ENCODE measurements at regions not wholly inside any gene's neighbourhood (a gene's known extent, or its start where the extent isn't known, plus 50 kb on each side); places are given as distances from the start of the nearest gene placed in this dataset.

DNA sequence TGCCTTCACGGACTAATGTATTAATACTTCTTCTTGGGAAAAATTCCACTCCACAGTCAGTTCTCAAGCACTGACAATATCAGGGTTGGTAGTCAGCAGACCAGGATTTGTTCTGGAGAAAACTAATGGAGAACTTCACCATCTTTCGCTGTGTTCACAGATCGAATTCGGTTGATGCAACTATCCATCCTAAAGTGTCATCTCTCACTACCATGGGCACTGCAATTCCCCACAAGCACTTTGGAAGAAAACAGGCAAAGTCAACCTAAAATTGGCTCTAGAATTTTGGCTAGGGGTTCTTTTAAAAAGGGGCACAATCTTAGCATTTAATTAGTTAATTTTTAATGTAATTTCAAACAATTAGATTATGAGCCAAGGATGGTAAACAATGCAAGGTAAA is 164.4 kb downstream of the HGF start:
- H3K9me3 Mint-ChIP-seq = no peaks in the 10 kb centered on the region
- TF ChIP-seq, protein P1, sequence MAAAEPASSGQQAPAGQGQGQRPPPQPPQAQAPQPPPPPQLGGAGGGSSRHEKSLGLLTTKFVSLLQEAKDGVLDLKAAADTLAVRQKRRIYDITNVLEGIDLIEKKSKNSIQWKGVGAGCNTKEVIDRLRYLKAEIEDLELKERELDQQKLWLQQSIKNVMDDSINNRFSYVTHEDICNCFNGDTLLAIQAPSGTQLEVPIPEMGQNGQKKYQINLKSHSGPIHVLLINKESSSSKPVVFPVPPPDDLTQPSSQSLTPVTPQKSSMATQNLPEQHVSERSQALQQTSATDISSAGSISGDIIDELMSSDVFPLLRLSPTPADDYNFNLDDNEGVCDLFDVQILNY (CRISPR knock-in tag; IDR thresholded peaks at IDR 0.05) = no peak
- TF ChIP-seq ZNF671 (CRISPR knock-in tag; IDR thresholded peaks at IDR 0.05) = no peak
- TF ChIP-seq, protein P2, sequence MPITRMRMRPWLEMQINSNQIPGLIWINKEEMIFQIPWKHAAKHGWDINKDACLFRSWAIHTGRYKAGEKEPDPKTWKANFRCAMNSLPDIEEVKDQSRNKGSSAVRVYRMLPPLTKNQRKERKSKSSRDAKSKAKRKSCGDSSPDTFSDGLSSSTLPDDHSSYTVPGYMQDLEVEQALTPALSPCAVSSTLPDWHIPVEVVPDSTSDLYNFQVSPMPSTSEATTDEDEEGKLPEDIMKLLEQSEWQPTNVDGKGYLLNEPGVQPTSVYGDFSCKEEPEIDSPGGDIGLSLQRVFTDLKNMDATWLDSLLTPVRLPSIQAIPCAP (CRISPR knock-in tag; IDR thresholded peaks at IDR 0.05) = no peak
- no peak overlapping the region for H3K4me3 Mint-ChIP-seq
- ATAC-seq = no peak
- POLR2A ChIA-PET = no interaction called here
- no peaks in the 10 kb centered on the region for H3K4me1 Mint-ChIP-seq
- no peaks in the 10 kb centered on the region for H3K36me3 Mint-ChIP-seq
- no peaks in the 10 kb centered on the region for H3K27me3 Mint-ChIP-seq (ENCODE audit: low read depth)
- no peak overlapping the region for H3K27ac Mint-ChIP-seq
- DNase-seq (ENCODE audit: low spot score) = no peak
- CTCF ChIA-PET = no interaction called here

DNA sequence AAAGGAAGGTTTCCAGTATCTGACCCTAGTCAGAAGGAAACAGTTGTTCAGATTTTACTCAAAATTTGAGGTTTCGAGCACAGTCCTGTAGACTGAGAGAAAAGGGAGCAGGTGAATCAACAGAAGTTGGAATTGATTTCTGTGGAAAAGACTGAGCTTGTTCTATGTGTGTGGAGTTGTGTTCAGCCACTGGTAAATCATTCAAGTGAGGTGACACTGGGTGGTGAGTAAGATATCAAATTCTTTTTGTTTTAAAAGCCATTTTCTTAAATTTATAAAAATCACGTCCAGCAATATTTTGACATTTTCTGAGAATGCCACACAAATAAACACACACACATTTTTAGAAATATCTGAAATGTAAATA is 165.1 kb downstream of the HGF start:
- CTCF ChIA-PET = interaction anchor here (1.3 kb wide), 1 partner anchor 105 kb away, joined by 4 read pairs; no protein-coding TSS in a partner anchor
- no peak overlapping the region for H3K27ac Mint-ChIP-seq
- no peaks in the 10 kb centered on the region; the same call in 1 of the 2 replicates for H3K4me1 Mint-ChIP-seq
- no peak for TF ChIP-seq SMAD3 (CRISPR knock-in tag; IDR thresholded peaks at IDR 0.05; ENCODE audit: borderline replicate concordance)
- TF ChIP-seq NFYB (CRISPR knock-in tag; conservative IDR thresholded peaks at IDR 0.05; ENCODE audit: low read depth) = no peak
- TF ChIP-seq OVOL2 (CRISPR knock-in tag; IDR thresholded peaks at IDR 0.05; ENCODE audit: borderline replicate concordance) = no peak
- TF ChIP-seq GRHL2 (CRISPR knock-in tag; IDR thresholded peaks at IDR 0.05; ENCODE audit: insufficient replicate concordance, severe bottlenecking) = no peak
- TF ChIP-seq MXD4 (CRISPR knock-in tag; IDR thresholded peaks at IDR 0.05; ENCODE audit: borderline replicate concordance) = no peak
- TF ChIP-seq, protein P1 (CRISPR knock-in tag; IDR thresholded peaks at IDR 0.05) = no peak
- H3K9me3 Mint-ChIP-seq = no peaks in the 10 kb centered on the region
- no peaks in the 10 kb centered on the region for H3K27me3 Mint-ChIP-seq (ENCODE audit: low read depth)
- no peak for DNase-seq (ENCODE audit: low spot score)
- POLR2A ChIA-PET = no interaction called here
- no peak for ATAC-seq
- no peak overlapping the region for H3K4me3 Mint-ChIP-seq
- no peaks in the 10 kb centered on the region for H3K36me3 Mint-ChIP-seq

DNA sequence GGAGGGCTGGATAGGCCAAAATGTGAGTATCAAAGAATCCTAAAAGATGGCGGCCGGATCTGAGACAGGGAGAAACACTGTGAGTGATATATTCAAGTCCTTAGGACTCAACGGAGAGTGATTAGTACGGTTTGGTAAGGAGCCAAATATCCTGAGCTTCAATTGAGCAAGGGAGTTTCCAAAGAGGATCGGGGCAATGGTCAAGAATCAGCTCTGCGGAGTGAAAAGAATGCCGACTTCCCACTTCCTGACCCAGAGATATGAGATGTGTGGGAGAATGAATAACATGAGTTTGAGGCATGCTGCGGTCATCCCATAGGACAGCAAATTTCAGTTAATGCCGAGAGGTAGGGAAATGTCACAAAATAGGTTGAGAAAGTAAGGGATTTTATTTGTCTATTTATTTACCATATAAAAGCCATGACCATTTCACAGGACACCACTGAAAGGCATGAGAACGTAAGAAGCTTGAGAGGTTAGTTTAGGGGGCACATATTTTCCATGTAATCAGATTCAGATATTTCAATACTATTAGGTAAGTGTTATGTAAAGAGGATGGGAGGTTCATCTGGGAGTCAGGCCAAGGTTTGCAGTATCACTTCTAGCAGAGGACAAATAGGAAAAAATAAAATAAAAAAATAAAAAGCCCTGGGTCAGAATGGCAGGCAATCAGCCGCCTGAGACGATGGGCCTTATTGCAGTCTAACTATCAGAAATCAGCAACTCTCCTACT is 165.6 kb downstream of the HGF start:
- H3K9me3 Mint-ChIP-seq = no peaks in the 10 kb centered on the region
- H3K4me1 Mint-ChIP-seq = no peaks in the 10 kb centered on the region; the same call in 1 of the 2 replicates
- no peaks in the 10 kb centered on the region for H3K36me3 Mint-ChIP-seq
- CTCF ChIA-PET = interaction anchor here (1.3 kb wide), 1 partner anchor 105 kb away, joined by 4 read pairs; no protein-coding TSS in a partner anchor
- no peak for DNase-seq (ENCODE audit: low spot score)
- no peak overlapping the region for H3K4me3 Mint-ChIP-seq
- TF ChIP-seq, protein P3, sequence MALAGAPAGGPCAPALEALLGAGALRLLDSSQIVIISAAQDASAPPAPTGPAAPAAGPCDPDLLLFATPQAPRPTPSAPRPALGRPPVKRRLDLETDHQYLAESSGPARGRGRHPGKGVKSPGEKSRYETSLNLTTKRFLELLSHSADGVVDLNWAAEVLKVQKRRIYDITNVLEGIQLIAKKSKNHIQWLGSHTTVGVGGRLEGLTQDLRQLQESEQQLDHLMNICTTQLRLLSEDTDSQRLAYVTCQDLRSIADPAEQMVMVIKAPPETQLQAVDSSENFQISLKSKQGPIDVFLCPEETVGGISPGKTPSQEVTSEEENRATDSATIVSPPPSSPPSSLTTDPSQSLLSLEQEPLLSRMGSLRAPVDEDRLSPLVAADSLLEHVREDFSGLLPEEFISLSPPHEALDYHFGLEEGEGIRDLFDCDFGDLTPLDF (CRISPR knock-in tag; IDR thresholded peaks at IDR 0.05) = no peak
- TF ChIP-seq HMGA2 (CRISPR knock-in tag; IDR thresholded peaks at IDR 0.05) = no peak
- no peak for TF ChIP-seq NR3C1 (CRISPR knock-in tag; conservative IDR thresholded peaks at IDR 0.05; ENCODE audit: low read depth)
- TF ChIP-seq, protein P4, sequence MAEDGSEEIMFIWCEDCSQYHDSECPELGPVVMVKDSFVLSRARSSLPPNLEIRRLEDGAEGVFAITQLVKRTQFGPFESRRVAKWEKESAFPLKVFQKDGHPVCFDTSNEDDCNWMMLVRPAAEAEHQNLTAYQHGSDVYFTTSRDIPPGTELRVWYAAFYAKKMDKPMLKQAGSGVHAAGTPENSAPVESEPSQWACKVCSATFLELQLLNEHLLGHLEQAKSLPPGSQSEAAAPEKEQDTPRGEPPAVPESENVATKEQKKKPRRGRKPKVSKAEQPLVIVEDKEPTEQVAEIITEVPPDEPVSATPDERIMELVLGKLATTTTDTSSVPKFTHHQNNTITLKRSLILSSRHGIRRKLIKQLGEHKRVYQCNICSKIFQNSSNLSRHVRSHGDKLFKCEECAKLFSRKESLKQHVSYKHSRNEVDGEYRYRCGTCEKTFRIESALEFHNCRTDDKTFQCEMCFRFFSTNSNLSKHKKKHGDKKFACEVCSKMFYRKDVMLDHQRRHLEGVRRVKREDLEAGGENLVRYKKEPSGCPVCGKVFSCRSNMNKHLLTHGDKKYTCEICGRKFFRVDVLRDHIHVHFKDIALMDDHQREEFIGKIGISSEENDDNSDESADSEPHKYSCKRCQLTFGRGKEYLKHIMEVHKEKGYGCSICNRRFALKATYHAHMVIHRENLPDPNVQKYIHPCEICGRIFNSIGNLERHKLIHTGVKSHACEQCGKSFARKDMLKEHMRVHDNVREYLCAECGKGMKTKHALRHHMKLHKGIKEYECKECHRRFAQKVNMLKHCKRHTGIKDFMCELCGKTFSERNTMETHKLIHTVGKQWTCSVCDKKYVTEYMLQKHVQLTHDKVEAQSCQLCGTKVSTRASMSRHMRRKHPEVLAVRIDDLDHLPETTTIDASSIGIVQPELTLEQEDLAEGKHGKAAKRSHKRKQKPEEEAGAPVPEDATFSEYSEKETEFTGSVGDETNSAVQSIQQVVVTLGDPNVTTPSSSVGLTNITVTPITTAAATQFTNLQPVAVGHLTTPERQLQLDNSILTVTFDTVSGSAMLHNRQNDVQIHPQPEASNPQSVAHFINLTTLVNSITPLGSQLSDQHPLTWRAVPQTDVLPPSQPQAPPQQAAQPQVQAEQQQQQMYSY (CRISPR knock-in tag; IDR thresholded peaks at IDR 0.05) = no peak
- no peak overlapping the region for H3K27ac Mint-ChIP-seq
- POLR2A ChIA-PET = no interaction called here
- no peaks in the 10 kb centered on the region for H3K27me3 Mint-ChIP-seq (ENCODE audit: low read depth)
- no peak for ATAC-seq
